GM20000 (cell line): ENCODE measurements at regions not wholly inside any gene's neighbourhood (a gene's known extent, or its start where the extent isn't known, plus 50 kb on each side); places are given as distances from the start of the nearest gene placed in this dataset.

Source experiments
- DNase-seq: peaks from one replicate; pipeline ENCODE4 v3.0.0; 2012; ENCODE audit warnings: low spot score
- TF ChIP-seq, protein P1 (sequence below): IDR thresholded peaks from 2 replicates; pipeline ENCODE4 v1.5.1; 2012; ENCODE audit warnings: mild to moderate bottlenecking, control low read depth; ENCODE audit errors: extremely low read depth, missing control alignments

DNA sequence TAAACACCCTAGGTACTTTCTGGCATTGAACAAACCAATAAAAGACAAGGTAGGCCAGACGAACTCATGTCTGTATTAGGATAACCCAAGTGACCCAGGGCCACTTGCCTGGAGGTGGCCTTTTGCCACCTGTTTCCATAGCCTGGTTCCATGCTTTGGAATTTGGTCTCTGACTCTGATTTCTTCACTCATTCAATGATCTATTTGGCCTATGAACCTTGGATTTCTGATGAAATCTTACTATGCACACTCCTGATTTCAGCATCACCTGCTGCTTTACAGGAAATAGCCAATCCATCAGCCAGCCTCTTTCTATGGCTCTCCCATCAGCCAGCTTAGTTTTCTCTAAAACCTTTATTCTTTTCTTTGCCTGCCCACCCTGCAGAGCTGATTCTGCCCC is 142.8 kb upstream of the PSMD7 start:
- TF ChIP-seq, protein P1, sequence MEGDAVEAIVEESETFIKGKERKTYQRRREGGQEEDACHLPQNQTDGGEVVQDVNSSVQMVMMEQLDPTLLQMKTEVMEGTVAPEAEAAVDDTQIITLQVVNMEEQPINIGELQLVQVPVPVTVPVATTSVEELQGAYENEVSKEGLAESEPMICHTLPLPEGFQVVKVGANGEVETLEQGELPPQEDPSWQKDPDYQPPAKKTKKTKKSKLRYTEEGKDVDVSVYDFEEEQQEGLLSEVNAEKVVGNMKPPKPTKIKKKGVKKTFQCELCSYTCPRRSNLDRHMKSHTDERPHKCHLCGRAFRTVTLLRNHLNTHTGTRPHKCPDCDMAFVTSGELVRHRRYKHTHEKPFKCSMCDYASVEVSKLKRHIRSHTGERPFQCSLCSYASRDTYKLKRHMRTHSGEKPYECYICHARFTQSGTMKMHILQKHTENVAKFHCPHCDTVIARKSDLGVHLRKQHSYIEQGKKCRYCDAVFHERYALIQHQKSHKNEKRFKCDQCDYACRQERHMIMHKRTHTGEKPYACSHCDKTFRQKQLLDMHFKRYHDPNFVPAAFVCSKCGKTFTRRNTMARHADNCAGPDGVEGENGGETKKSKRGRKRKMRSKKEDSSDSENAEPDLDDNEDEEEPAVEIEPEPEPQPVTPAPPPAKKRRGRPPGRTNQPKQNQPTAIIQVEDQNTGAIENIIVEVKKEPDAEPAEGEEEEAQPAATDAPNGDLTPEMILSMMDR = no peak
- no peak for DNase-seq

DNA sequence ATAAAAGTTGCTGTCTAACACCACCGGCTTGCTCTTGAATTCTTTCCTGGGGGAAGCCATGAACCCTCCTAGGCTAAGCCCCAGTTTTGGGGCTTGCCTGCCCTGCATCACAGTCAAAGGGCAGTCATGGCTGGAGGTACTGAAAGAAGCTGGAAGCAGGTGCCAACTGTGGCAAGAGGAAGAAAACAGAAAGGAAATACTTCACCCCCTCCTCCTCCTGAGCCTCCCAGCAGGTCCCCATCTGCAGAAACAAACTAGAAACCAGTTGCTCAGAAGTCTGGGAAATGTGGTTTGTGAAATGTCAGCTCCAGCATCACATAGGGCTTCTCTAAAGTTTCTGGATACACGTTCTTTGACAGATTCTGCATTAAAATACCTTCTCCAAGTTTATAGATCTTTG is 150.0 kb upstream of the PSMD7 start:
- TF ChIP-seq, protein P1 = no peak
- no peak for DNase-seq

DNA sequence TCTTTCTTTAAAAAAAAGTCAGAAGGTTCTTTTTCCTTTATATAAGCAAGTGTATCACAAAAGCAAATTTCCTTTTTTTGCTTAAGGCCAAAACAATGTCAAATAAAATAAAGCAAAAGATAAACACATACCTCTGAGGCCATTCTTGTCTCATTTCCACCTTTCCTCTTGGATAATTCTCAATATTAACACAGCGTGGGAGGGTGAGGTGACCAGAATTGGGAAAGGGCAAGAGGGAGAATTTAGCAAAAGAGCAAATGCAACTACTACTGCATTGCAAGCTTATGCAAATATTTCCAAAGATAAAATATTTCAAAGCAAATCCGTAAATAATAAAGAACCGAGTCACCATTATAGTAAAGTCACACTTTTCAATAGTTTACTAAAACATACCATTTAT is 153.4 kb upstream of the PSMD7 start:
- TF ChIP-seq, protein P1 = no peak
- DNase-seq = no peak

DNA sequence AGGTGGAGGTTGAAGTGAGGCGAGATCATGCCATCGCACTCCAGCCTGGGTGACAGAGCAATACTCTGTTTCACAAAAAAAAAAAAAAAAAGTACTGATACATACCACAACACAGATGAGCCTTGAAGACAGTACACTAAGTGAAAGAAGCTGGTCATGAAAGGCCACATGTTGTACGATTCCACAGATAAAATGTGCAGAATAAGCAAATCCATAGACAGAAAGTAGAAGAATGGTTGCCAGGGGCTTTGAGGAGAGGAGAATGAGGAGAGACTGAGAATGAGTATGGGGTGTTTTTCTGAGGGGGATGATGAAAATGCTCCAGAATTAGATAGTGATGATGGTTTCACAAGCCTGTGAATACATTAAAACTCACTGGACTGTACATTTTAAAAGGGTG is 155.6 kb upstream of the PSMD7 start:
- DNase-seq = no peak
- TF ChIP-seq, protein P1 = no peak

DNA sequence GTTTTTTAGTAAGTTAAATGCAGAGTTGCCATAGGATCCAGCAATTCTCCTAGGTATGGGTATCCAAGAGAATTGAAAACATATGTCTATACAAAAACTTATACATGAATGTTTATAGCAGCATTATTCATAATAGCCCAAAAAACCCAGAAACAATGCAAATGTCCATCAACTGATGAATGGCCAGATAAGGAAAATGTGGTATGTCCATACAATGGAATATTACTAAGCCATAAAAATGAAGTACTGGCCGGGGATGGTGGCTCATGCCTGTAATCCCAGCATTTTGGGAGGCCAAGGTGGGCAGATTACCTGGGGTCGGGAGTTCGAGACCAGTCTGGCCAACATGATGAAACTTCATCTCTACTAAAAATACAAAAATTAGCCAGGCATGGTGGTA is 156.1 kb upstream of the PSMD7 start:
- no peak for DNase-seq
- TF ChIP-seq, protein P1 = no peak

DNA sequence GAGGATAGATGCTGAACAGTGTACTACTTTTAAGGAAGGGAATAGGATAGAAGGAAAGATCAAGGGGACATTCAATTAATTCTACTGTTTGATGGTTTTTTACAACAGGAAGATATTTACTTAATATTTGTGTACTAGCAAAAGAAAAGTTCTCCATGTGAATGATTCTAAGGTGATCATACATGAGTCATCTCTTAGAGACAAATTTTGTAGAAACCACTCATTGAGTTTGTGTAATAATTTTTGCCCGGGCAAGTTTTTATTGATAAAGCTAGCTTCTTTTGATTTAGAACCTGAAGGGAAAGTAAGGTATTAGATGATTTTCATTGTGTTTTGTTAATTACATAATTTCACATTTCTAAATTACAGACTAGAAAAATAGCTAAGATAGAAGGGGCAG is 172.8 kb upstream of the PSMD7 start:
- TF ChIP-seq, protein P1 = no peak
- DNase-seq = no peak

DNA sequence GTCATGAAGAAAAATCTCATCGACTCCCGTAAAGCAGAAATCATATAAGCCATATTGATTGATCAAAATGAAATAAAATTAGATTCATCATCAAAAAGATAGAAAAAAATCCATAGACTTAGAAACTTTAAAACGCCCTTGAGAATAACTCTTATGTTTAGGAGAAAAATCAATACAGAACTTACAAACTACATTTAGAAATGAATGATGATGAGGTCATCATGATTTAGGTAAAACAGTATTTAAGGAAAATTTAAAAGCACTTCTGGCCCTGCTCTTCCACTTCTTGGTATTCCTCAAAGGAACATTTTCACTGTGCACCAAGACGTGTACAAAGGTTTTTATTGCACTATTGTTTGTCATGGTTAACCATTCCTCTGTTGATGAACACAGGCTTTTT is 173.4 kb upstream of the PSMD7 start:
- TF ChIP-seq, protein P1 = no peak
- DNase-seq = no peak
